Upper lobe of left lung (tissue), 6 donors: ENCODE measurements at regions not wholly inside any gene's neighbourhood (a gene's known extent, or its start where the extent isn't known, plus 50 kb on each side); places are given as distances from the start of the nearest gene placed in this dataset.

Experiments
- ATAC-seq, 2 donors: fragments of 200-7000 bp; cut with Tn5 transposase; one replicate each; pipeline ENCODE4 v1.9.1; 2022; ENCODE audit warnings: mild to moderate bottlenecking in 2 of 2, moderate library complexity in 2 of 2; ENCODE audit not compliant: low FRiP score in 2 of 2
- DNase-seq, 2 donors: peaks; one replicate each; pipeline ENCODE4 v3.0.0-alpha.2; 2019 to 2020
- H3K27ac ChIP-seq, 4 donors: fragments of 200-600 bp; sonication (generic); one replicate each; pipeline ENCODE4 v1.5.1; 2016 to 2019
- H3K27me3 ChIP-seq, 4 donors: fragments of 200-600 bp; sonication (generic); one replicate each; pipeline ENCODE4 v1.5.1; 2017 to 2019
- H3K36me3 ChIP-seq, 4 donors: fragments of 200-600 bp; sonication (generic); one replicate each; pipeline ENCODE4 v1.5.1; 2016 to 2019
- H3K4me1 ChIP-seq, 4 donors: fragments of 200-600 bp; sonication (generic); one replicate each; pipeline ENCODE4 v1.5.1; 2018 to 2019
- H3K4me3 ChIP-seq, 4 donors: fragments of 200-600 bp; sonication (generic); one replicate each; pipeline ENCODE4 v1.5.1; 2017 to 2019; ENCODE audit warnings: mild to moderate bottlenecking in 2 of 4, moderate library complexity in 1 of 4
- H3K9me3 ChIP-seq, 4 donors: fragments of 200-600 bp; sonication (generic); one replicate each; pipeline ENCODE4 v1.5.1; 2018 to 2019
- EP300 ChIP-seq, 4 donors: sonication (generic); formaldehyde crosslinking; IDR thresholded peaks; one replicate each; pipeline ENCODE4 v1.5.1; 2017; ENCODE audit warnings: antibody characterized with exemption in 4 of 4, control low read depth in 2 of 4
- POLR2A ChIP-seq, 4 donors: fragments of 450-650 bp; IDR thresholded peaks; one replicate each; pipeline ENCODE4 v1.5.1; 2016 to 2017; ENCODE audit warnings: antibody characterized with exemption in 4 of 4, mild to moderate bottlenecking in 2 of 4
- POLR2AphosphoS5 ChIP-seq, 2 donors: sonication (generic); formaldehyde crosslinking; IDR thresholded peaks; one replicate each; pipeline ENCODE4 v1.5.1; 2017; ENCODE audit warnings: antibody characterized with exemption in 2 of 2
- WGBS, 2 donors: methylation state at CpG; one replicate each; pipeline ENCODE4 v1.1.5; 2017 to 2018; 5-methylcytosine and 5-hydroxymethylcytosine counted together
- TF ChIP-seq, protein P1 (sequence below), 6 experiments: fragments of 450-650 bp in 4 of 6; fragments of 200-600 bp in 2 of 6; sonication (generic) in 2 of 6; IDR thresholded peaks; one replicate each; pipeline ENCODE4 v1.5.1; 2016 to 2019; ENCODE audit warnings: antibody characterized with exemption in 6 of 6
- donor health status: DM: no; HTN: no; CAD: no; lungs with moderate emphysema.
- donor health status: DM: no; HTN: yes; CAD: no; lungs with severe emphysema.

DNA sequence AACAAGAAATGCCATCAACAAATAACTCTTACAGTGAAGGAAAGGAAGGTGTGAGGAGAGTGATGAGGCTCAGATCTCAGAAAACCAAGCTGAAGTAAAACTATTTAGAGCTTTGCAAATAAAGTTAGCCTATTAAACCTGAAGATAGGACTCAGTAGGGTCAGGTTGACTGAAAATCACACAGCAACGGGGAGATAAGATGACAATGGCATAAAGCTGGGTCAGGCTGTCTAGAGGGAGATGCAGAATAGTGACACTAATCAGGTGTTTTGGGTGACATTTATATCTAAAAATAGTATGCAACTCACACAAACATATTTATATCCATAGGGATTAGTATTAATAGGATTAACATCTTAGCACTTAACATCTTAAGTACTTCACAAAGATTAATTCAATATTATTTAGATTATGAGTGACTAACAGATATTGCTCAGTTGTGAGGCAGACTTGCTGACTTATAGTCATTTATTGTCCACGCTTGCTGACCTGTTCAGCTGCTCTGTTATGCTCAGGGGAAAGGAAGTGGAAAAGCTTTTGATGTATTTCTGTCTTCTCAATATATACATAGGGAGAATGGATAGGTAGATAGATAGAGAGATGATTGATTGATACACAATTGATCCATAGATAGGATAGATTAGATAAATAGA is 130.7 kb upstream of the GUCY1A1 start:
- Histone ChIP-seq H3K36me3 (no peaks in the 10 kb centered on the region), H3K4me3 (no peak overlapping the region), H3K27ac (no peak overlapping the region), H3K27me3 (no peaks in the 10 kb centered on the region), H3K4me1 (no peaks in the 10 kb centered on the region), H3K9me3 (no peaks in the 10 kb centered on the region)
- WGBS, 2 donors: 89 to 94% methylated on average over 2 of the region's 2 CpGs
- no peak for TF ChIP-seq EP300 (IDR thresholded peaks at IDR 0.05)
- no peak for TF ChIP-seq POLR2A (IDR thresholded peaks at IDR 0.05)
- TF ChIP-seq, protein P1, sequence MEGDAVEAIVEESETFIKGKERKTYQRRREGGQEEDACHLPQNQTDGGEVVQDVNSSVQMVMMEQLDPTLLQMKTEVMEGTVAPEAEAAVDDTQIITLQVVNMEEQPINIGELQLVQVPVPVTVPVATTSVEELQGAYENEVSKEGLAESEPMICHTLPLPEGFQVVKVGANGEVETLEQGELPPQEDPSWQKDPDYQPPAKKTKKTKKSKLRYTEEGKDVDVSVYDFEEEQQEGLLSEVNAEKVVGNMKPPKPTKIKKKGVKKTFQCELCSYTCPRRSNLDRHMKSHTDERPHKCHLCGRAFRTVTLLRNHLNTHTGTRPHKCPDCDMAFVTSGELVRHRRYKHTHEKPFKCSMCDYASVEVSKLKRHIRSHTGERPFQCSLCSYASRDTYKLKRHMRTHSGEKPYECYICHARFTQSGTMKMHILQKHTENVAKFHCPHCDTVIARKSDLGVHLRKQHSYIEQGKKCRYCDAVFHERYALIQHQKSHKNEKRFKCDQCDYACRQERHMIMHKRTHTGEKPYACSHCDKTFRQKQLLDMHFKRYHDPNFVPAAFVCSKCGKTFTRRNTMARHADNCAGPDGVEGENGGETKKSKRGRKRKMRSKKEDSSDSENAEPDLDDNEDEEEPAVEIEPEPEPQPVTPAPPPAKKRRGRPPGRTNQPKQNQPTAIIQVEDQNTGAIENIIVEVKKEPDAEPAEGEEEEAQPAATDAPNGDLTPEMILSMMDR (IDR thresholded peaks at IDR 0.05): no peak
- no peak for TF ChIP-seq POLR2AphosphoS5 (IDR thresholded peaks at IDR 0.05)
- DNase-seq (no peak), ATAC-seq (no peak)

DNA sequence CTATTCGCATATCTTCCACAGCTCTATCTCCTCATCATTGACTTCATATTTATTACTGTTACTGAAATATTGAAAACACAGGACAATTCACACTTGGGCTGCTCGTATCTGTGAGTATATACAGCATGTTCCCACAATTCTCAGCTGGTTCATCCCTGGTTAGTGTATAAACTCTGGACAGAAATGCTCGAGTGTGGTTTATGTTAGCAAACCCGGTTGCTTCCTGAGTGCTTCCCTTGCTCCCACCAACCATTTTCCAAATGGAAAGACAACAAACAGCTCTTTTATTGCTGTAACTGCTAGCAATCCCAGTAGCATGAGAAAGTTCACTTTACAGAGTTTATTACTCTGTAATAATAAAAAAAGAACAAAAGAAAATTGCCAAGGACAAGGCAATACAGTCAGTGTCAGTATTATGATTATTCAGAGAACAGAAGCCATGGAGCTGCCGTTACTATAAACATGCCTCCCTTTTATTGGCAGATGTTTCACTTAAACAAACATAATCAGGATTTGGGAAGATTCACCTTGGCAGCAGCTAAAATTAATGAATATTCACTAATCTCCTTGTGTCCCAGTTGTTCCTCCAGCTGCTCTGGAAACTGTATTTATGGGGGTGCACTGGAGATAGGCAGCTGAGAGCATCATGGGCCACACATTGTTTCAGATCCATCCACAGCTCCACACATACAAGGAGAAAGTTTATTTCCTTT is 134.1 kb upstream of the GUCY1A1 start:
- no peak overlapping the region for H3K4me3 ChIP-seq
- no peak for TF ChIP-seq EP300 (IDR thresholded peaks at IDR 0.05)
- TF ChIP-seq, protein P1 (IDR thresholded peaks at IDR 0.05): no peak
- TF ChIP-seq POLR2A (IDR thresholded peaks at IDR 0.05): no peak
- TF ChIP-seq POLR2AphosphoS5 (IDR thresholded peaks at IDR 0.05): no peak
- WGBS, 2 donors: 57 to 61% methylated on average over 5 of the region's 5 CpGs
- no peaks in the 10 kb centered on the region for H3K36me3 ChIP-seq
- H3K27me3 ChIP-seq: no peaks in the 10 kb centered on the region
- no peaks in the 10 kb centered on the region for H3K4me1 ChIP-seq
- ATAC-seq (no peak), DNase-seq (no peak)
- no peak overlapping the region for H3K27ac ChIP-seq
- H3K9me3 ChIP-seq: no peaks in the 10 kb centered on the region

GRCh38 chr4:155530857-155531256 is 135.8 kb upstream of the GUCY1A1 start:
- 67% methylated on average over 5 of the region's 5 CpGs for WGBS, 2 donors
- H3K4me3 ChIP-seq: no peak overlapping the region
- no peaks in the 10 kb centered on the region for H3K27me3 ChIP-seq
- no peaks in the 10 kb centered on the region for H3K36me3 ChIP-seq
- ATAC-seq (no peak), DNase-seq (no peak)
- peaks cover 0 to 7% (median 3%) of the 10 kb centered on the region in 4 donors for H3K4me1 ChIP-seq
- TF ChIP-seq POLR2AphosphoS5 (IDR thresholded peaks at IDR 0.05) (no peak), EP300 (IDR thresholded peaks at IDR 0.05) (no peak), POLR2A (IDR thresholded peaks at IDR 0.05) (no peak)
- TF ChIP-seq, protein P1 (IDR thresholded peaks at IDR 0.05): no peak
- no peak overlapping the region for H3K27ac ChIP-seq
- H3K9me3 ChIP-seq: no peaks in the 10 kb centered on the region

DNA sequence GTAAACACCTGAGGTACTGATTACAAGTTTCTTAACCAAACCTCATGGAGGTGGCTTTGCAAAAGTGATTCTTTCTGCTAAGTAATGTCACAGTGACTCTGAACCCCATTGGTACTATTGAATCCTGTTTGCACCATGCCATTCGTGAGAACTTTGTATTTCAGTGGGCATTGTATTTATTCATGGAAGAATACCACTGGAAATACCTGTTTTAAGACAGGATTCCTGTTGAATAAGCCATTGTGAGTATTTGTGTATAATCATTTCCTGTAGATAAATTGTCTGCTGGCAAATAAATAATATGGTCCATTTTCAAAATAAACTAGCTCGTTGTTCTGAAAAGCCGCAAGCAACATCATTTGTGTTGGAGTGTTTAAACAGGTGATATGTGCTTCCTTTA is 136.4 kb upstream of the GUCY1A1 start:
- no peak for TF ChIP-seq POLR2A (IDR thresholded peaks at IDR 0.05)
- no peak for DNase-seq
- Histone ChIP-seq H3K27ac (no peak overlapping the region), H3K4me3 (no peak overlapping the region), H3K36me3 (no peaks in the 10 kb centered on the region), H3K9me3 (no peaks in the 10 kb centered on the region), H3K4me1 (peaks cover 0 to 7% (median 3%) of the 10 kb centered on the region in 4 donors), H3K27me3 (no peaks in the 10 kb centered on the region)
- no peak for ATAC-seq
- 35 to 41% methylated on average over 3 of the region's 3 CpGs for WGBS, 2 donors

- Histone ChIP-seq H3K9me3 (no peaks in the 10 kb centered on the region), H3K36me3 (no peaks in the 10 kb centered on the region), H3K4me3 (no peak overlapping the region), H3K27me3 (no peaks in the 10 kb centered on the region), H3K27ac (no peak overlapping the region), H3K4me1 (peaks cover 0 to 7% (median 3%) of the 10 kb centered on the region in 4 donors)
- no peak for DNase-seq
- ATAC-seq: no peak
- WGBS, 2 donors: 60 to 63% methylated on average over 3 of the region's 3 CpGs
- TF ChIP-seq, protein P1 (IDR thresholded peaks at IDR 0.05): no peak
Observed at GRCh38 chr4:155529716-155530115, 136.9 kb upstream of the GUCY1A1 start.
